Stimulated activated effector memory CD8-positive, alpha-beta T cell treated with anti-CD3 and anti-CD28 coated beads, Interleukin-12 subunit alpha, Interleukin-12 subunit beta, amount 100 ng/mL, for 72 hours (primary cell): ENCODE measurements at regions not wholly inside any gene's neighbourhood (a gene's known extent, or its start where the extent isn't known, plus 50 kb on each side); places are given as distances from the start of the nearest gene placed in this dataset.

Experiments used
- ATAC-seq: fragments of 150-1000 bp; cut with Tn5 transposase; 2 replicates; pipeline ENCODE4 v1.10.0; 2021
- DNase-seq, 2 donors: peaks; one replicate each; pipeline ENCODE4 v3.0.0; 2021 to 2022; ENCODE audit warnings: low spot score in 2 of 2
- H3K27ac Mint-ChIP-seq: one replicate; pipeline ENCODE4 v1.8.0; 2022; ENCODE audit warnings: mild to moderate bottlenecking, mixed read lengths
- H3K36me3 Mint-ChIP-seq: one replicate; pipeline ENCODE4 v1.8.0; 2022; ENCODE audit warnings: mild to moderate bottlenecking, mixed read lengths
- H3K4me1 Mint-ChIP-seq: one replicate; pipeline ENCODE4 v1.8.0; 2022; ENCODE audit warnings: mixed read lengths
- H3K4me3 Mint-ChIP-seq: one replicate; pipeline ENCODE4 v1.8.0; 2022; ENCODE audit warnings: mild to moderate bottlenecking, mixed read lengths
- H3K9me3 Mint-ChIP-seq: one replicate; pipeline ENCODE4 v1.8.0; 2022; ENCODE audit warnings: mixed read lengths

DNA sequence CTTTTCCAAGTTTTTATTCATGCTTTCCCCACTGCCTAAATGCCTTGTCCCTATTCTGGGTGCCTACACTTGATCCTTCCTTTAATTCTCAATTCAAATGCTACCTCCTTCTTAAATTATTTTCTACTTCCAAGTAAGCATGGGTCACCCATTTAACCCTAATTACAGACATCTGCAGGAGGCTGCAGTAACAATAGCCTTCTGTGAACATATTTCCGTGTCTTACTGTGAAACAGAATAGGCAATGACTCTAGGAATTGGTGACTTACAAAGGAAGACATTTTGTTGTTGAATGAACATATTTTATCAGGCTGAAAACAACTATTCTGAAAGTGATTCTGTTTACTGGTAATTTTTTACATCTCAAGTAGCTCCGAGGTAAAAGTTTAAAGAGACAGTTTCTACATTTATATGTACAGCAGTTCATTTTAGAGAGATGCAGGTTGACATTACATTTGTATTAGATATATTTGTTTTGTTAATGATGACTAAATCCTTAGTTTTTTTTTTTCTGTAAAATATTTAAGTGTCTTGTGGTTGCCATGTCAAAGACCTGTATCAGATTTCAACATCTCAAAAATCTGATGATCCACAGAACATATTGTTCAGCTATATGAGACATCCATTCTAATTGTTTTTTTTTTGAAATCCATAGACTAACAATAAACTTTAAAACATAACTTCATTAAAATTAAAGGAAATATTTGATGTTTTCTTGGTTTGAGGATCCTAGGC, 316.8 kb downstream of the CASP12 start:
- DNase-seq (no peak), ATAC-seq (no peak)
- Mint-ChIP-seq H3K9me3 (no peaks in the 10 kb centered on the region), H3K36me3 (no peaks in the 10 kb centered on the region), H3K4me1 (no peaks in the 10 kb centered on the region), H3K27ac (no peak overlapping the region), H3K4me3 (no peak overlapping the region)

- Mint-ChIP-seq H3K27ac (no peak overlapping the region), H3K9me3 (peaks cover 4% of the 10 kb centered on the region), H3K36me3 (no peaks in the 10 kb centered on the region), H3K4me3 (no peak overlapping the region), H3K4me1 (no peaks in the 10 kb centered on the region)
- ATAC-seq = no peak
- DNase-seq = no peak
These were observed 324.7 kb downstream of the CASP12 start for GRCh38 chr11:104573441-104573990.

- no peak overlapping the region for H3K4me3 Mint-ChIP-seq
- no peak for DNase-seq
- H3K36me3 Mint-ChIP-seq = no peaks in the 10 kb centered on the region
- H3K4me1 Mint-ChIP-seq = no peaks in the 10 kb centered on the region
- H3K9me3 Mint-ChIP-seq = peaks cover 4% of the 10 kb centered on the region
- H3K27ac Mint-ChIP-seq = no peak overlapping the region
- no peak for ATAC-seq
These were observed 326.0 kb downstream of the CASP12 start for GRCh38 chr11:104572279-104572678.

GRCh38 chr11:104570078-104570701, 328.1 kb downstream of the CASP12 start:
- ATAC-seq (no peak), DNase-seq (no peak)
- Mint-ChIP-seq H3K27ac (no peak overlapping the region), H3K9me3 (peaks cover 4% of the 10 kb centered on the region), H3K36me3 (no peaks in the 10 kb centered on the region), H3K4me3 (no peak overlapping the region), H3K4me1 (no peaks in the 10 kb centered on the region)

DNA sequence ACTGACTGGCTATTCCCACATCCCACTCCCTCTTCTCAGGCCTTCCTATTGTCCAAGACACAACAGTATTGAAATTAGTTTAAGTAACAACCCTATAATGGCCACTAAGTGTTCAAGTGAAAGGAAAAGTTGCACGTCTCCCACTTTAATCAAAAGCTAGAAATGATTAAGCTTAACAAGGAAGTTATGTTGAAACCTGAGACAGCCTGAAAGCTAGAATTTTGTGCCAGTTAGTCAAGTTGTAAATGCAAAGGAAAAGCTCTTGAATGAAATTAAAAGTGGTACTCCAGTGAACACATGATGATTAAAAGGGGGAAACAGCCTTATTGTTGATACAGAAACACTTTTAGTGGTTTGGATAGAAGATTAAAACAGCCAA, 332.7 kb downstream of the CASP12 start:
- H3K9me3 Mint-ChIP-seq = no peaks in the 10 kb centered on the region
- DNase-seq (no peak), ATAC-seq (peak; percentile 42)
- no peaks in the 10 kb centered on the region for H3K4me1 Mint-ChIP-seq
- no peak overlapping the region for H3K27ac Mint-ChIP-seq
- H3K4me3 Mint-ChIP-seq = no peak overlapping the region
- H3K36me3 Mint-ChIP-seq = no peaks in the 10 kb centered on the region

- ATAC-seq (no peak), DNase-seq (no peak)
- no peaks in the 10 kb centered on the region for H3K36me3 Mint-ChIP-seq
- no peak overlapping the region for H3K27ac Mint-ChIP-seq
- H3K9me3 Mint-ChIP-seq = no peaks in the 10 kb centered on the region
- H3K4me3 Mint-ChIP-seq = no peak overlapping the region
- H3K4me1 Mint-ChIP-seq = no peaks in the 10 kb centered on the region
These were observed 333.2 kb downstream of the CASP12 start for GRCh38 chr11:104564921-104565582.

GRCh38 chr11:104556606-104557301, 341.5 kb downstream of the CASP12 start:
- Mint-ChIP-seq H3K4me3 (no peak overlapping the region), H3K27ac (no peak overlapping the region), H3K4me1 (peaks cover 6% of the 10 kb centered on the region), H3K9me3 (no peaks in the 10 kb centered on the region), H3K36me3 (no peaks in the 10 kb centered on the region)
- ATAC-seq (peak; percentile 52), DNase-seq (no peak)

GRCh38 chr11:104549019-104549418, 349.2 kb downstream of the CASP12 start:
- DNase-seq (no peak), ATAC-seq (no peak)
- no peaks in the 10 kb centered on the region for H3K9me3 Mint-ChIP-seq
- H3K4me1 Mint-ChIP-seq = no peaks in the 10 kb centered on the region
- H3K27ac Mint-ChIP-seq = no peak overlapping the region
- no peaks in the 10 kb centered on the region for H3K36me3 Mint-ChIP-seq
- H3K4me3 Mint-ChIP-seq = no peak overlapping the region

DNA sequence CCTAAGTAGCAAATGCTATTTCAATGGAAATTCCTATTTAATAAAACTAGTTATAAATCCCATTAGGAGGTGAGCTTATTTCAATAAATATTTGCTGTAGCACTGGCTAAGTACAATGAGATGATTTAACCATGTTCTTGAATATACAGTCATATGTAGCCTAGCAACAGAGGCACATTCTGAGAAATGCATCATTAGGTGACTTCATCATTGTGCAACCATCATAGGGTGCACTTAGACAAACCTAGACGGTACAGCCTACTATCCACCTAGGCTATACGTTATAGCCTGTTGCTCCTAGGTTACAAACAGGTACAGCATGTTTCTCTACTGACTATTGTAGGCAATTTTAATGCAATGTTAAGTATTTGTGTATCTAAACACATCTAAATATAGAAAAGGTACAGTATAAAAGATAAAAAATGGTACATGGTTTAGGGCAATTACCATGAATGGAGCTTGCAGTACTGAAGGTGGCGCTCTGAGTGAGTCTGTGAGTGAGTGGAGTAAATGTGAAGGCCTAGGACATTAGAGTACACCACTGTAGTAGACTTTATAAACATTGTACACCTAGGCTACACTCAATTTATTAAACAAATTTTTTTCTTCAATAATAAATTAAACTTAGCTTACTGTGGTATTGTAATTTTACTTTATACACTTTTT, 350.1 kb downstream of the CASP12 start:
- Mint-ChIP-seq H3K36me3 (no peaks in the 10 kb centered on the region), H3K4me1 (no peaks in the 10 kb centered on the region), H3K9me3 (no peaks in the 10 kb centered on the region), H3K27ac (no peak overlapping the region), H3K4me3 (no peak overlapping the region)
- DNase-seq (no peak), ATAC-seq (peak; percentile 83)

GRCh38 chr11:104546501-104546900, 351.8 kb downstream of the CASP12 start:
- H3K4me3 Mint-ChIP-seq = no peak overlapping the region
- H3K36me3 Mint-ChIP-seq = no peaks in the 10 kb centered on the region

DNA sequence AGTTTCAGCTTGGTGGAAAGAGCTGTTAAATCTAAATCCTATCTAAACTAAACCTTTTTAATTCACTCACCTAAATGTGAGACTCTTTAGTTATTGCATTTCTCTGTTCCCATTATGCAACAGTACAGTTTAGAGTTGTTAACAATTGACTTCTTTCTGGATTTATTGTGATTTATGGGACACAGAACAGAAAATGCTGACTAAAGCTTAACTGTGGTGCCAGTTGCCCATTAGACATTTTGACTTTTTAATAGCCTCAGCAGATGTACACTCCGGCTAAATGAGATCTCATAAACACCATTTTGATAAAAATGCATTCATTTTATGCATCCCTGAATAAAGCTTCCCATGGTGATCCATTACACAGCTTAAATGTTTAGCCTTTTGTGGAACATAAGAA, 356.6 kb downstream of the CASP12 start:
- H3K4me1 Mint-ChIP-seq = no peaks in the 10 kb centered on the region
- H3K4me3 Mint-ChIP-seq = no peak overlapping the region
- DNase-seq (no peak), ATAC-seq (no peak)
- no peaks in the 10 kb centered on the region for H3K36me3 Mint-ChIP-seq
- no peak overlapping the region for H3K27ac Mint-ChIP-seq
- H3K9me3 Mint-ChIP-seq = no peaks in the 10 kb centered on the region

More at GRCh38 chr11:104546501-104546900, 351.8 kb downstream of the CASP12 start:
- ATAC-seq (no peak), DNase-seq (no peak)
- H3K4me1 Mint-ChIP-seq = no peaks in the 10 kb centered on the region
- no peaks in the 10 kb centered on the region for H3K9me3 Mint-ChIP-seq
- H3K27ac Mint-ChIP-seq = no peak overlapping the region

- ATAC-seq = no peak
- H3K27ac Mint-ChIP-seq = no peak overlapping the region
- no peak for DNase-seq
- no peaks in the 10 kb centered on the region for H3K9me3 Mint-ChIP-seq
- H3K4me1 Mint-ChIP-seq = no peaks in the 10 kb centered on the region
- no peaks in the 10 kb centered on the region for H3K36me3 Mint-ChIP-seq
- no peak overlapping the region for H3K4me3 Mint-ChIP-seq
These were observed 359.9 kb downstream of the CASP12 start for GRCh38 chr11:104538313-104538712.

GRCh38 chr11:104534278-104534677, 364.0 kb downstream of the CASP12 start:
- Mint-ChIP-seq H3K4me3 (no peak overlapping the region), H3K36me3 (no peaks in the 10 kb centered on the region), H3K4me1 (no peaks in the 10 kb centered on the region), H3K9me3 (no peaks in the 10 kb centered on the region), H3K27ac (no peak overlapping the region)
- DNase-seq (no peak), ATAC-seq (peak; percentile 50)

DNA sequence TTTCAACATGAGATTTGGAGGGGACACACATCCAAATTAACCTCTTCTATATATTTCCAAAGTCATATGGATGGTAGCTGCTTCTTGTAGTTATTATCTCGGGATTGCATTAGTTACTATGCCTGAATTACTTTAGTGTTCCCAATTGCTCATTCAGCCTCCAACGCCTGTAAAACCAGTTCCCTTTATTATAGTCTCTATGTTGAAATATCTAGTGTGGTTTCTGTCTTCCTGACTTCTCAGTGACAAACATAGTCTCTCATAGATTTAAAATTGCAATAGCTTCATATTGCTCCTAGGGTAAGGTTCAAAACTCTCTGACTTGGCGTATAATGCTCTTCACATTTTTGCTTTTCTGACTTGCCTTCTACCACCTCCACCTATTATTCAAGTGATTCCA, 366.4 kb downstream of the CASP12 start:
- no peaks in the 10 kb centered on the region for H3K36me3 Mint-ChIP-seq

DNA sequence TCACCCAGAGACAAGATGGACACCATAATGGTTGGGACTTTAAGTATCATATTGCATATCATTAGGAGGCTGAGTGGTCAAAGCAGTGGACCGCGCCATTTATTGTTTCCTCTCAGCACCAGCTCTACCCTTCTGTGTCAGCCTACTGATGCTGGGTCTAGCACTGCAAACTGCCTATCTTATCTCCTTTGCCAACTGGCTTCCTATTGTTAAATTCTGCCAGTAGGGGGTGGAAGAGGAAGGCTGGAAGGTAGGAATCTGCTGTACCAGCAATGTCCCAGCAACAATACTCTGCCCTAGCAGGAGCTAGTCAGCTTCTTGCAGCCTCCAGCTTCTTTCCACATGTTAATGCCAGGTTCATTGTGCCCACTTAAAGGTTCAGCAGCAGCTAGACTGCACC, 367.1 kb upstream of the PDGFD start:
- H3K27ac Mint-ChIP-seq = no peak overlapping the region
- H3K4me1 Mint-ChIP-seq = no peaks in the 10 kb centered on the region
- H3K4me3 Mint-ChIP-seq = no peak overlapping the region
- H3K9me3 Mint-ChIP-seq = no peaks in the 10 kb centered on the region
- ATAC-seq (peak; percentile 60), DNase-seq (no peak)
- no peaks in the 10 kb centered on the region for H3K36me3 Mint-ChIP-seq

More for the DNA sequence above, 366.4 kb downstream of the CASP12 start:
- no peak for ATAC-seq
- Mint-ChIP-seq H3K4me3 (no peak overlapping the region), H3K9me3 (no peaks in the 10 kb centered on the region), H3K4me1 (no peaks in the 10 kb centered on the region), H3K27ac (no peak overlapping the region)
- no peak for DNase-seq
